HepG2 (cell line): ENCODE measurements at regions not wholly inside any gene's neighbourhood (a gene's known extent, or its start where the extent isn't known, plus 50 kb on each side); places are given as distances from the start of the nearest gene placed in this dataset.

Source experiments
- BORCS8-MEF2B ChIP-seq: sonication (generic); formaldehyde crosslinking; IDR thresholded peaks from 2 replicates; pipeline ENCODE4 v1.8.0; 2022; ENCODE audit warnings: mild to moderate bottlenecking, missing genetic modification reagents
- CHD4 ChIP-seq: fragments of 200-600 bp; sonication (generic); IDR thresholded peaks from 2 replicates; pipeline ENCODE4 v1.7.0; 2017; ENCODE audit warnings: mild to moderate bottlenecking, low read length, borderline replicate concordance
- FOXC1 ChIP-seq: sonication (generic); formaldehyde crosslinking; IDR thresholded peaks from 2 replicates; pipeline ENCODE4 v1.8.0; 2022; ENCODE audit warnings: mild to moderate bottlenecking, missing genetic modification reagents, borderline replicate concordance
- MYPOP ChIP-seq: sonication (generic); formaldehyde crosslinking; IDR thresholded peaks from 2 replicates; pipeline ENCODE4 v1.8.1; 2023; ENCODE audit warnings: mild to moderate bottlenecking, moderate library complexity, missing genetic modification reagents
- SRF ChIP-seq: IDR thresholded peaks from 2 replicates; pipeline ENCODE4 v1.6.1; 2011; ENCODE audit warnings: mild to moderate bottlenecking, low read depth, low read length, moderate library complexity
- ZBTB34 ChIP-seq: sonication (generic); formaldehyde crosslinking; IDR thresholded peaks from 2 replicates; pipeline ENCODE4 v1.8.0; 2022; ENCODE audit warnings: mild to moderate bottlenecking, missing genetic modification reagents
- ZMYM4 ChIP-seq: sonication (generic); formaldehyde crosslinking; IDR thresholded peaks from 2 replicates; pipeline ENCODE4 v1.8.1; 2023; ENCODE audit warnings: mild to moderate bottlenecking, missing genetic modification reagents
- ZNF672 ChIP-seq: sonication (generic); formaldehyde crosslinking; IDR thresholded peaks from 2 replicates; pipeline ENCODE4 v1.8.1; 2022; ENCODE audit warnings: missing genetic modification reagents
- TF ChIP-seq, protein P1 (sequence below), 2 experiments: sonication (generic) in 1 of 2; formaldehyde crosslinking in 1 of 2; IDR thresholded peaks; 2 replicates each; pipeline versions ENCODE4 v1.6.1 to v1.9.0; 2014 to 2022; ENCODE audit warnings: antibody characterized with exemption in 1 of 2, borderline replicate concordance in 1 of 2, inconsistent platforms in 1 of 2, low read depth in 1 of 2, missing genetic modification reagents in 1 of 2

- TF ChIP-seq, protein P1, sequence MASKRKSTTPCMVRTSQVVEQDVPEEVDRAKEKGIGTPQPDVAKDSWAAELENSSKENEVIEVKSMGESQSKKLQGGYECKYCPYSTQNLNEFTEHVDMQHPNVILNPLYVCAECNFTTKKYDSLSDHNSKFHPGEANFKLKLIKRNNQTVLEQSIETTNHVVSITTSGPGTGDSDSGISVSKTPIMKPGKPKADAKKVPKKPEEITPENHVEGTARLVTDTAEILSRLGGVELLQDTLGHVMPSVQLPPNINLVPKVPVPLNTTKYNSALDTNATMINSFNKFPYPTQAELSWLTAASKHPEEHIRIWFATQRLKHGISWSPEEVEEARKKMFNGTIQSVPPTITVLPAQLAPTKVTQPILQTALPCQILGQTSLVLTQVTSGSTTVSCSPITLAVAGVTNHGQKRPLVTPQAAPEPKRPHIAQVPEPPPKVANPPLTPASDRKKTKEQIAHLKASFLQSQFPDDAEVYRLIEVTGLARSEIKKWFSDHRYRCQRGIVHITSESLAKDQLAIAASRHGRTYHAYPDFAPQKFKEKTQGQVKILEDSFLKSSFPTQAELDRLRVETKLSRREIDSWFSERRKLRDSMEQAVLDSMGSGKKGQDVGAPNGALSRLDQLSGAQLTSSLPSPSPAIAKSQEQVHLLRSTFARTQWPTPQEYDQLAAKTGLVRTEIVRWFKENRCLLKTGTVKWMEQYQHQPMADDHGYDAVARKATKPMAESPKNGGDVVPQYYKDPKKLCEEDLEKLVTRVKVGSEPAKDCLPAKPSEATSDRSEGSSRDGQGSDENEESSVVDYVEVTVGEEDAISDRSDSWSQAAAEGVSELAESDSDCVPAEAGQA (IDR thresholded peaks at IDR 0.05; ENCODE audit: low read depth) = no peak
- TF ChIP-seq, protein P1 (CRISPR knock-in tag; IDR thresholded peaks at IDR 0.05; ENCODE audit: borderline replicate concordance) = no peak
- 0 out of 2 replicates have a peak, but pooled peaks have one; percentile 21 for TF ChIP-seq ZMYM4 (CRISPR knock-in tag)
- TF ChIP-seq MYPOP (CRISPR knock-in tag) = no peak
- no peak for TF ChIP-seq SRF
- TF ChIP-seq ZBTB34 (CRISPR knock-in tag) = no peak
- TF ChIP-seq FOXC1 = 0 out of 2 replicates have a peak, but pooled peaks have one; percentile 33
- no peak for TF ChIP-seq BORCS8-MEF2B
- no peak for TF ChIP-seq ZNF672 (CRISPR knock-in tag)
- no peak for TF ChIP-seq CHD4
These were observed 177.6 kb downstream of the SUCLG1 start (continued) for GRCh38 chr2:84281510-84281909.
